K562 (cell line): ENCODE measurements at regions not wholly inside any gene's neighbourhood (a gene's known extent, or its start where the extent isn't known, plus 50 kb on each side); places are given as distances from the start of the nearest gene placed in this dataset.

ENCODE experiments used
- TF ChIP-seq, protein P1 (sequence below): fragments of 450-650 bp; IDR thresholded peaks from 2 replicates; pipeline ENCODE4 v1.6.1; 2016; ENCODE audit warnings: mild to moderate bottlenecking, moderate library complexity

DNA sequence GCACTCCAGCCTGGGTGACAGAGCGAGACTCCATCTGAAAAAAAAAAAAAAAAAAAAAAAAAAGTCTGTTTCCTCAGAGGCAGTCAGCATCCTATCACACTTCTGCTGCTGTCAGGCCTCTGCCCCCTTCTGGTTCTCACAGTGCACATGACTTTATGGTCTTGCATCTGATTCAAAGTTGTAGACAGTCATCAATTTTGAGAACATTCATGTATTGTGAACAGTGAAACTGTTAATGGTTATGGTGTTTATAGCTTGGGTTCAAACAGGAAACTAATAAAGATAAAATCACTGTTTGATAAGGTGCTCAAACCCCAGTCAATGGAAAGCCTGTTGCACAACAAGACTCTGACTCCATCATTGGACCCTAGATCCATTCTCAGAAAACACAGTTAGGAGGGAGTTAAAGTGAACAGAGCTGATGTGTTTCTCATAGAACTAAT, 61.4 kb downstream of the FOXD1 start (continued):
- TF ChIP-seq, protein P1, sequence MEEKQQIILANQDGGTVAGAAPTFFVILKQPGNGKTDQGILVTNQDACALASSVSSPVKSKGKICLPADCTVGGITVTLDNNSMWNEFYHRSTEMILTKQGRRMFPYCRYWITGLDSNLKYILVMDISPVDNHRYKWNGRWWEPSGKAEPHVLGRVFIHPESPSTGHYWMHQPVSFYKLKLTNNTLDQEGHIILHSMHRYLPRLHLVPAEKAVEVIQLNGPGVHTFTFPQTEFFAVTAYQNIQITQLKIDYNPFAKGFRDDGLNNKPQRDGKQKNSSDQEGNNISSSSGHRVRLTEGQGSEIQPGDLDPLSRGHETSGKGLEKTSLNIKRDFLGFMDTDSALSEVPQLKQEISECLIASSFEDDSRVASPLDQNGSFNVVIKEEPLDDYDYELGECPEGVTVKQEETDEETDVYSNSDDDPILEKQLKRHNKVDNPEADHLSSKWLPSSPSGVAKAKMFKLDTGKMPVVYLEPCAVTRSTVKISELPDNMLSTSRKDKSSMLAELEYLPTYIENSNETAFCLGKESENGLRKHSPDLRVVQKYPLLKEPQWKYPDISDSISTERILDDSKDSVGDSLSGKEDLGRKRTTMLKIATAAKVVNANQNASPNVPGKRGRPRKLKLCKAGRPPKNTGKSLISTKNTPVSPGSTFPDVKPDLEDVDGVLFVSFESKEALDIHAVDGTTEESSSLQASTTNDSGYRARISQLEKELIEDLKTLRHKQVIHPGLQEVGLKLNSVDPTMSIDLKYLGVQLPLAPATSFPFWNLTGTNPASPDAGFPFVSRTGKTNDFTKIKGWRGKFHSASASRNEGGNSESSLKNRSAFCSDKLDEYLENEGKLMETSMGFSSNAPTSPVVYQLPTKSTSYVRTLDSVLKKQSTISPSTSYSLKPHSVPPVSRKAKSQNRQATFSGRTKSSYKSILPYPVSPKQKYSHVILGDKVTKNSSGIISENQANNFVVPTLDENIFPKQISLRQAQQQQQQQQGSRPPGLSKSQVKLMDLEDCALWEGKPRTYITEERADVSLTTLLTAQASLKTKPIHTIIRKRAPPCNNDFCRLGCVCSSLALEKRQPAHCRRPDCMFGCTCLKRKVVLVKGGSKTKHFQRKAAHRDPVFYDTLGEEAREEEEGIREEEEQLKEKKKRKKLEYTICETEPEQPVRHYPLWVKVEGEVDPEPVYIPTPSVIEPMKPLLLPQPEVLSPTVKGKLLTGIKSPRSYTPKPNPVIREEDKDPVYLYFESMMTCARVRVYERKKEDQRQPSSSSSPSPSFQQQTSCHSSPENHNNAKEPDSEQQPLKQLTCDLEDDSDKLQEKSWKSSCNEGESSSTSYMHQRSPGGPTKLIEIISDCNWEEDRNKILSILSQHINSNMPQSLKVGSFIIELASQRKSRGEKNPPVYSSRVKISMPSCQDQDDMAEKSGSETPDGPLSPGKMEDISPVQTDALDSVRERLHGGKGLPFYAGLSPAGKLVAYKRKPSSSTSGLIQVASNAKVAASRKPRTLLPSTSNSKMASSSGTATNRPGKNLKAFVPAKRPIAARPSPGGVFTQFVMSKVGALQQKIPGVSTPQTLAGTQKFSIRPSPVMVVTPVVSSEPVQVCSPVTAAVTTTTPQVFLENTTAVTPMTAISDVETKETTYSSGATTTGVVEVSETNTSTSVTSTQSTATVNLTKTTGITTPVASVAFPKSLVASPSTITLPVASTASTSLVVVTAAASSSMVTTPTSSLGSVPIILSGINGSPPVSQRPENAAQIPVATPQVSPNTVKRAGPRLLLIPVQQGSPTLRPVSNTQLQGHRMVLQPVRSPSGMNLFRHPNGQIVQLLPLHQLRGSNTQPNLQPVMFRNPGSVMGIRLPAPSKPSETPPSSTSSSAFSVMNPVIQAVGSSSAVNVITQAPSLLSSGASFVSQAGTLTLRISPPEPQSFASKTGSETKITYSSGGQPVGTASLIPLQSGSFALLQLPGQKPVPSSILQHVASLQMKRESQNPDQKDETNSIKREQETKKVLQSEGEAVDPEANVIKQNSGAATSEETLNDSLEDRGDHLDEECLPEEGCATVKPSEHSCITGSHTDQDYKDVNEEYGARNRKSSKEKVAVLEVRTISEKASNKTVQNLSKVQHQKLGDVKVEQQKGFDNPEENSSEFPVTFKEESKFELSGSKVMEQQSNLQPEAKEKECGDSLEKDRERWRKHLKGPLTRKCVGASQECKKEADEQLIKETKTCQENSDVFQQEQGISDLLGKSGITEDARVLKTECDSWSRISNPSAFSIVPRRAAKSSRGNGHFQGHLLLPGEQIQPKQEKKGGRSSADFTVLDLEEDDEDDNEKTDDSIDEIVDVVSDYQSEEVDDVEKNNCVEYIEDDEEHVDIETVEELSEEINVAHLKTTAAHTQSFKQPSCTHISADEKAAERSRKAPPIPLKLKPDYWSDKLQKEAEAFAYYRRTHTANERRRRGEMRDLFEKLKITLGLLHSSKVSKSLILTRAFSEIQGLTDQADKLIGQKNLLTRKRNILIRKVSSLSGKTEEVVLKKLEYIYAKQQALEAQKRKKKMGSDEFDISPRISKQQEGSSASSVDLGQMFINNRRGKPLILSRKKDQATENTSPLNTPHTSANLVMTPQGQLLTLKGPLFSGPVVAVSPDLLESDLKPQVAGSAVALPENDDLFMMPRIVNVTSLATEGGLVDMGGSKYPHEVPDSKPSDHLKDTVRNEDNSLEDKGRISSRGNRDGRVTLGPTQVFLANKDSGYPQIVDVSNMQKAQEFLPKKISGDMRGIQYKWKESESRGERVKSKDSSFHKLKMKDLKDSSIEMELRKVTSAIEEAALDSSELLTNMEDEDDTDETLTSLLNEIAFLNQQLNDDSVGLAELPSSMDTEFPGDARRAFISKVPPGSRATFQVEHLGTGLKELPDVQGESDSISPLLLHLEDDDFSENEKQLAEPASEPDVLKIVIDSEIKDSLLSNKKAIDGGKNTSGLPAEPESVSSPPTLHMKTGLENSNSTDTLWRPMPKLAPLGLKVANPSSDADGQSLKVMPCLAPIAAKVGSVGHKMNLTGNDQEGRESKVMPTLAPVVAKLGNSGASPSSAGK = no peak
- TF ChIP-seq, all 486 proteins: peak for 2
